Rectal smooth muscle tissue (tissue), 1 donor: ENCODE measurements at regions not wholly inside any gene's neighbourhood (a gene's known extent, or its start where the extent isn't known, plus 50 kb on each side); places are given as distances from the start of the nearest gene placed in this dataset.

Experiments used
- H3K27ac ChIP-seq: one replicate; pipeline ENCODE4 v1.7.0; 2013; ENCODE audit warnings: low read depth, low read length, inconsistent platforms
- H3K27me3 ChIP-seq: one replicate; pipeline ENCODE4 v1.7.0; 2013; ENCODE audit warnings: low read length; ENCODE audit not compliant: control insufficient read depth, insufficient read depth
- H3K36me3 ChIP-seq: one replicate; pipeline ENCODE4 v1.7.0; 2013; ENCODE audit warnings: low read length; ENCODE audit not compliant: control insufficient read depth, insufficient read depth
- H3K4me1 ChIP-seq: one replicate; pipeline ENCODE4 v1.7.0; 2013; ENCODE audit warnings: low read length; ENCODE audit not compliant: control insufficient read depth, insufficient read depth
- H3K4me3 ChIP-seq: one replicate; pipeline ENCODE4 v1.7.0; 2013; ENCODE audit warnings: low read length
- H3K9ac ChIP-seq: one replicate; pipeline ENCODE4 v1.7.0; 2013; ENCODE audit warnings: low read length

GRCh38 chr2:111219285-111219684, 98.6 kb downstream of the BCL2L11 start:
- Histone ChIP-seq H3K4me3 (no peak overlapping the region), H3K27ac (no peak overlapping the region), H3K27me3 (no peaks in the 10 kb centered on the region), H3K9ac (no peak overlapping the region), H3K36me3 (no peaks in the 10 kb centered on the region), H3K4me1 (no peaks in the 10 kb centered on the region)

- Histone ChIP-seq H3K4me1 (no peaks in the 10 kb centered on the region), H3K36me3 (no peaks in the 10 kb centered on the region), H3K27me3 (no peaks in the 10 kb centered on the region), H3K27ac (no peak overlapping the region), H3K9ac (no peak overlapping the region), H3K4me3 (no peak overlapping the region)
Measured at GRCh38 chr2:111219734-111220505, 99.2 kb downstream of the BCL2L11 start.

GRCh38 chr2:111220962-111221361, 100.2 kb downstream of the BCL2L11 start:
- no peaks in the 10 kb centered on the region for H3K27me3 ChIP-seq
- no peaks in the 10 kb centered on the region for H3K4me1 ChIP-seq
- H3K9ac ChIP-seq, result no peak overlapping the region
- H3K27ac ChIP-seq, result no peak overlapping the region
- no peaks in the 10 kb centered on the region for H3K36me3 ChIP-seq
- H3K4me3 ChIP-seq, result no peak overlapping the region

- Histone ChIP-seq H3K4me1 (no peaks in the 10 kb centered on the region), H3K4me3 (no peak overlapping the region), H3K36me3 (no peaks in the 10 kb centered on the region), H3K9ac (no peak overlapping the region), H3K27me3 (no peaks in the 10 kb centered on the region), H3K27ac (no peak overlapping the region)
Measured at GRCh38 chr2:111221701-111222100, 101.0 kb downstream of the BCL2L11 start.

GRCh38 chr2:111222204-111222866, 101.6 kb downstream of the BCL2L11 start:
- Histone ChIP-seq H3K9ac (no peak overlapping the region), H3K27me3 (no peaks in the 10 kb centered on the region), H3K27ac (no peak overlapping the region), H3K36me3 (no peaks in the 10 kb centered on the region), H3K4me3 (no peak overlapping the region), H3K4me1 (no peaks in the 10 kb centered on the region)

GRCh38 chr2:111225856-111226255, 105.1 kb downstream of the BCL2L11 start:
- H3K27me3 ChIP-seq, result no peaks in the 10 kb centered on the region
- no peaks in the 10 kb centered on the region for H3K36me3 ChIP-seq
- H3K4me3 ChIP-seq, result no peak overlapping the region
- no peak overlapping the region for H3K9ac ChIP-seq
- no peak overlapping the region for H3K27ac ChIP-seq
- no peaks in the 10 kb centered on the region for H3K4me1 ChIP-seq

GRCh38 chr2:111226876-111227700, 106.4 kb downstream of the BCL2L11 start:
- Histone ChIP-seq H3K27ac (no peak overlapping the region), H3K36me3 (no peaks in the 10 kb centered on the region)

GRCh38 chr2:111227716-111228141, 107.0 kb downstream of the BCL2L11 start:
- H3K27ac ChIP-seq, result no peak overlapping the region
- H3K9ac ChIP-seq, result no peak overlapping the region
- H3K4me3 ChIP-seq, result no peak overlapping the region
- H3K27me3 ChIP-seq, result no peaks in the 10 kb centered on the region
- no peaks in the 10 kb centered on the region for H3K36me3 ChIP-seq
- no peaks in the 10 kb centered on the region for H3K4me1 ChIP-seq

More at GRCh38 chr2:111226876-111227700, 106.4 kb downstream of the BCL2L11 start:
- H3K4me3 ChIP-seq, result no peak overlapping the region
- H3K9ac ChIP-seq, result no peak overlapping the region
- H3K27me3 ChIP-seq, result no peaks in the 10 kb centered on the region
- no peaks in the 10 kb centered on the region for H3K4me1 ChIP-seq

- Histone ChIP-seq H3K27me3 (no peaks in the 10 kb centered on the region), H3K9ac (no peak overlapping the region), H3K27ac (no peak overlapping the region), H3K36me3 (no peaks in the 10 kb centered on the region), H3K4me3 (no peak overlapping the region), H3K4me1 (no peaks in the 10 kb centered on the region)
Measured at GRCh38 chr2:111231532-111232252, 111.0 kb downstream of the BCL2L11 start.

GRCh38 chr2:111235192-111236015, 114.7 kb downstream of the BCL2L11 start:
- Histone ChIP-seq H3K4me3 (no peak overlapping the region), H3K9ac (no peak overlapping the region), H3K27me3 (no peaks in the 10 kb centered on the region), H3K27ac (no peak overlapping the region), H3K4me1 (no peaks in the 10 kb centered on the region), H3K36me3 (no peaks in the 10 kb centered on the region)

GRCh38 chr2:111236025-111236424, 115.3 kb downstream of the BCL2L11 start:
- H3K27ac ChIP-seq, result no peak overlapping the region
- no peaks in the 10 kb centered on the region for H3K36me3 ChIP-seq
- H3K4me3 ChIP-seq, result no peak overlapping the region
- no peak overlapping the region for H3K9ac ChIP-seq
- no peaks in the 10 kb centered on the region for H3K4me1 ChIP-seq
- H3K27me3 ChIP-seq, result no peaks in the 10 kb centered on the region
